Activated CD4-positive, alpha-beta T cell treated with anti-CD3 and anti-CD28 coated beads, Interleukin-2, Interleukin-4, amounts not matched to agents 100 ng/mL and 50 ng/mL, durations not matched to agents 16 hours and 8 hours (primary cell): ENCODE measurements at regions not wholly inside any gene's neighbourhood (a gene's known extent, or its start where the extent isn't known, plus 50 kb on each side); places are given as distances from the start of the nearest gene placed in this dataset.
"Not testable (repeated sequence)": the region's sequence is repeated elsewhere in the genome, so short reads cannot be mapped to it uniquely, and the experiment has no call there.

Experiments used
- DNase-seq: peaks from one replicate; pipeline ENCODE4 v3.0.0-alpha.2; 2020; ENCODE audit warnings: low spot score

DNA sequence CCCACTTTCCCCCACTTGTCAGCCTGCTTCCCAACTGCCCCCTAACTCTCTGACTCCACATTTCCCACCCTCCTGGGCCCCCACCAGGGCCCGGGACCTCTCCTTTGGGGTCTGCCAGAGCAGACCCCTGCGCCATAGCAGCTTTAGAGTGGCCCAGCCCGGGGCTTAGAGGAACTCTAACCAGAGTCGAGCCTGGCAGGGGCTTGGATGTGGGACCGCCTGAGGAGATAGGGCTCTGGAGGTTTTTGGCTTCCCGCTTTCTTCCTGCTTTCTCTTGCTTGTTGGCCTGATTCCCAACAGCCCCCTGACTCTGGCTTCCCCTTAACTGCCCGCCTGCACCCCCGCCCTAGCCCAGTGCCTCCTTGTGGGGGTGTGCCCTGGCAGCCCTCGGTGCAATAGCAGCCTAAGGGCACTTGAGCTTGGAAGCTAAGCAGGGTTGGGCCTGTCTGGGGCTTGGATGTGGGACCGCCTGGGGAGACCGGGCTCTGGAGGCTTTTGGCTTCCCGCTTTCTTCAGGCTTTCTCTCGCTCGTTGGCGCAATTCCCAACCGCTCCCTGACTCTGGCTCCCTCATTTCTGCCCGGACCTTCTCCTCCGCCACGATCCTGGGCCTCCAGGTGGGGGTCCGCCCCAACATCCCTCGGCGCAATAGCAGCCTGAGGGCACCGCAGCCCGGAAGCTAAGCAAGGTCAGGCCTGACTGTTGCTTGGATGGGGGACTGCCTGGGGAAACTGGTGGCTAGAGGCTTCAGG, 2292.0 kb downstream of the TP53TG3F start:
- no peak for DNase-seq

GRCh38 chr16:35752012-35752772, 2292.8 kb downstream of the TP53TG3F start:
- DNase-seq = no peak

DNA sequence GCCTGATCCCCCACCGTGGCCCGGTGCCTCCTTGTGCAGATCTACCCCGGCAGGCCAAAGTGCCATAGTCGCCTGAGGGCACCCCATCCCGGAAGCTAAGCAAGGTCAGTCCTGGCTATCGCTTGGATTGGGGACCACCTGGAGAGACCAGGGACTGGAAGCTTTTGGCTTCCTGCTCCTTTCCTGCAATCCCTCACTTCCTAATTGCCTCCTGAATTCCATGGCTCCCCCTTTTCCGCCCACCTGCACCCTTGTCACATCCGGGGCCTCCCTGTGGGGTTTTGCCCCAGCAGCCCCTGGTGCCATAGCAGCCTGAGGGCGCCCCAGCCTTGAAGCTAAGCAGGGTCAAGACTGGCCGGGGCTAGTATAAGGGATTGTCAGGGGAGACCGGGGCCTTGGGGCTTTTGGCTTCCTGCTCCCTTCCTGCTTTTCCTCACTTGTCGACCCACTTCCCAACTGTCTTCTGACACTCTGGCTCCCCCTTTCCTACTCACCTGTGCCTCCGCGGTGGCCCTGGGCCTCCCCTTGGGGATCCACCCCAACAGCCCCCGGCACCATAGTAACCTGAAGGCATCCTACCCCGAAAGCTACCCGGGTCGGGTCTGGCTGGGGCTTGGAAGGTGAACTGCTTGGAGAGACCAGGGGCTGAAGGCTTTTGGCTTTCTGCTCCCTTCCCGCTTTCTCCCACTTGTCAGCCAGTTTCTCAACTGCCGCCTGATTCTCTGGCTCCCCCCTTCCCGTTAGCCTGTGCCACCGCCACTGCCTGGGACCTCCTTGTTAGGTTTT, 2293.6 kb downstream of the TP53TG3F start:
- no peak for DNase-seq

DNA sequence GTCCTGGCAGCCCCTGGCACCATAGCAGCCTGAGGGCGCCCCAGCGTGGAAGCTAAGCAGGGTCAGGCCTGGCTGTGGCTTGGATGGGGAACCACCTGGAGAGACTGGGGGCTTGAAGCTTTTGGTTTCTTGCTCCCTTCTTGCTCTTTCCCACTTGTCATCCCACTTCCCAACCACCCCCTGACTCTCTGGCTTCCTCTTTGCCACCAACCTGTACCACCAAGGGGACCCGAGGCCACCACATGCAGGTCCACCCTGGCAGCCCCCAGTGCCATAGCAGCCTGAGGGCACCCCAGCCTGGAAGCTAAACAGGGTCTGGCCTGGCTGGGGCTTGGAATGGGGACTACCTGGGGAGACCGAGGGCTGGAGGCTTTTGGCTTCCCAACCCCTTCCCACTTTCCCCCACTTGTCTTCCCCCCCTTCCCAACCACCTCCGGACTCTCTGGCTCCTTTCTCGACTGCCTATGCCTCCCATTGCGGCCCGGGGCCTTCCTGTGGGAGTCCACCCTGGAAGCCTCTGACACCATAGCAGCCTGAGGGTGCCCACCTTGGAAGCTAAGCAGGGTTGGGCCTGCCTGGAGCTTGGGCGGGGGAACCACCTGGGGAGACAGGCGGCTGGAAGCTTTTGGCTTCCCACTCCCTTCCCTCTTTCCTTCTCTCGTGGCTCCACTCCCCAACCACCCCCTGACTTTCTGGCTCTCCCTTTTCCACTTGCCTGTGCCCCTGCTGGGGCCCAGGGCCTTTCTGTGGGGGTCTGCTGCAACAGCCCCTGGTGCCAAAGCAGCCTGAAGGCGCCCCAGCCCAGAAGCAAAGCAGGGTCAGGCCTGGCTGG, 2294.4 kb downstream of the TP53TG3F start:
- DNase-seq = no peak

DNA sequence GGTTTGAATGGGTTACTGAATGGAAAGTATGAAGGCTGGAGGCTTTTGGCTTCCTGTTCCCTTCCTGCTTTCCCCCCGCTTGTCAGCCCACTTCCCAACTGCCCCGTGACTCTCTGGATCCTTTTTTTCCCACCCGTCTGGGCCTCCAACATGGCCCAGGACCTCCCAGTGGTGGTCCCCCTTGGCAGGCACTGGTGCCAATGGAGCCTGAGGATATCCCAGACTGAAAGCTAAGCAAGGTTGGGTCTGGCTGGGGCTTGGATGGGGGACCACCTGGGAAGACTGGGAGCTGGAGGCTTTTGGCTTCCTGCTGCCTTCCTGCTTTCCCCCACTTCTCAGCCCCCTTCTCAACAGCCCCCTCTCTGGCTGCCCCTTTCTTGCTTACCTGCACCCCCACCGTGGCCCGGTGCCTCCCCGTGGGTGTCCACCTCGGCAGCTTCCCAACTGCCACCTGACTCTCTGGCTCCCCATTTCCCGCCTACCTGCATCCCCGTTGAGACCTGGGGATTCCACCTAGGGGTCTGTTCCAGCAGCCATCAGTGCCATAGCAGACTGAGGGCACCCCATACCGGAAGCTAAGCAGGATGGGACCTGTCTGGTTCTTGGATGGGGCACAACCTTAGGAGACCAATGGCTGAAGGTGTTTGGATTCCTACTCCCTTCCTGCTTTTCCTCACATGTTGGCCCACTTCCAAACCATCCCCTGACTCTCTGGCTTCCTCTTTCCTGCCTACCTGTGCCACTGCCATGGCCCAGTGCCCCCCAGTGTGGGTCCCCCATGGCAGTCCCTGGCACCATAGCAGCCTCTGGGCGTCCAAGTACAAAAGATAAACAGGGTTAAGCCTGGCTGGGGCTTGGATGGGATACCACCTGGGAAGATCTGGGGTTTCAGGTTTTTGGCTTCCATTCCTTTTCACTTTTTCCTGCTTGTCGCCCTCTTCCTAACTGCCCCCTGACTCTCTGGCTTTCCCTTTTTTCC, 2295.3 kb downstream of the TP53TG3F start:
- no peak for DNase-seq

- no peak for DNase-seq
Measured at GRCh38 chr16:35788381-35788780, 2329.0 kb downstream of the TP53TG3F start.

GRCh38 chr16:35792516-35793285, 2333.3 kb downstream of the TP53TG3F start:
- no peak for DNase-seq

DNA sequence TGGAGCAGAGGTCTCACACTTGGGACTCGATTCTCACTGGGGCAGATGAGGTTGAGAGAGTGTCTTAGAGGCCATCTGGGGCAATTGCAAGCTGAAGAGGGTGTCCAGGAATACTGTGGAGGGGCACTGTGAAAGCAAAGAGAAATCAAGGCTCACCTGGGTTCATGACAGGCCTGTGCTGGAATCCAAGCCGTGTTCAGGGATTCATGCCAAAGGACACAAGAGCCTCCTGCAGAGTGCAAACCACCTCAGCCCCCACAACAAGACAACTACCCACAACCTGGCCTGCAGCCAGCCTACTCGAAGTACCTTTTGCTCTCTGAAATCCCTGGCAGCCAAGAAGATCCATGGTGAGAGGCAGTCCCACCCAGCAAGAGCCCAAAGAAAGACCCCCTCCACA, 2334.2 kb downstream of the TP53TG3F start:
- DNase-seq = no peak

GRCh38 chr16:35794896-35795295, 2335.5 kb downstream of the TP53TG3F start:
- no peak for DNase-seq

GRCh38 chr16:35795361-35796029, 2336.1 kb downstream of the TP53TG3F start:
- DNase-seq = no peak

DNA sequence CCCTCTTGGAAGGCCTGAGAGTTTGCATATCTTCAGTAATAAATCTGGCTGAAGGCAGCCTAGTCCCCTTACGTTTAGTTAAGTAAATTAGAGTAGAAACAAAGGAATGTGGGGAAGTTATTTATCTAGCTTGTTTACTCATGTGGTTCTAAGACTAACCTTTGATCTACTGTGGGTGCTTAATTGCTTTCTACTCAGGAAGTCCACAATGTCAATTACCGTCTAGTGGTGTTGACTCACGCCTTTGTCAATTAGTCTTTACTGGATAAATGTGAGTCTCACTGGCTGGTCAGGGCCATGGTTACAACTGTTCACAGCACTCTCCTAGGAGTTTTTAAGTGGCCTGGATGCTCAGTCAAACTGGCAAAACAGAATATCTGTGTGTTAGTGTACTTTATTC, 2338.4 kb downstream of the TP53TG3F start:
- no peak for DNase-seq

DNA sequence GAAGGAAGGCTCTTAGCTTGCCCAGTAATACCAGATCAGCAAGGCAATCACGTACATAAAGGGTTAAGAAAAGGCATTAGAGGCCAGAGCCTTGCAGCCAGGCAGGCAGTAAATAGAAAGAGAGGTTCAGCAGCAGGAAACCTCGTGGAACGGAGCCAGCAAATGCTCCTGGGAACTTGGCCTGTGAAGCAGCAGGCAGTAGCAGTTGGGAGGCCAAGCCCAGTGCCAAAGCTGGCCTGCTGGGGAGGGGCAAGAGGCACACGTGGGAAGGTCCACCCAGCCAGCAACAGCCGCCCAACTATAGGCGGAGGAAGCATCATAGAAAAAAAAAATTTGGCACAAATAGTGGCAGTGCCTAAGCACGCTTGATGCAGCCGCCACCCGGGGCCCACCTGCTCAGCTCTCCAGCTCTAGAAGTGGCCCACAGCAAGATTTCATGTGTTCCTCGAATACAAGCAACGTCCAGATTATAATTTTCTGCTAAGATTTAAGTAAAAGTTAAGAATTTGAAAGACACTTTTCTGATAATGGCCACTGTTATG, 2339.5 kb downstream of the TP53TG3F start:
- no peak for DNase-seq

DNA sequence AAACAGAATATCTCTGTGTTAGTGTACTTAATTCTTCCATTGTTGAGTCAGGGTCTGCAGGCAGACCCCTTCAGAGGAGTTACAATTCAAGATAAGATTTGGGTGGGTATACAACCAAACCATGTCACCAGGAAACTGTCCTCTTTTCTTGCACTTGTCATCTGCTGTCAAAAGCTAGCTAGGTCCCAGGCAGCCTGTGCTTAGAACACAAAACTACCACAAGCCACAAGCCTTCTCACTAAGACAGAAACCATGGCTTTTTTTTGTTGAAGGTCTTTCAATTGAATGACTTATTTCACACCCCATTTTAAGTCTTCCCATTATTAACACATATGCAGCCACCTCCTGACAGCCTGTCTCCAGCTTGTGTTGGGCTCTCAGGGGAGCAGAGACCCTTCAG, 2345.1 kb downstream of the TP53TG3F start:
- DNase-seq = not testable (repeated sequence)

DNA sequence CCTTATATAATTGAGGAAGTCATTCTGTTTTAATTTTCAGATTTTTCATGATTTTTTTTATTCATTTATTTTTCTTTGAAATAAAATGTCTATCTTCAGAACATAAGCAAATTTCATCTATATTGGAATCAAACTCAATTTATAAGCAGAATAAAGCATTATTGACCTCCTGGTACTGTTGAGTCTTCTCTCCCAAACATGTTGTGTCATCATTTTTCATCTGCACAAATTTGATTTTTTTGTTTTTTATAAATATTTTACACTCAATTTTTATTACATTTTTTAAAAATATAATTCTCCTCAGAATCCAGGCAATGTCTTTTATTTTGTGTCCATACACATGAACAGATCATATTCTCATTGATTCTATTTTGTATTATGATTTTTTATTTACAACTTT, 2363.9 kb downstream of the TP53TG3F start:
- DNase-seq = no peak

- no peak for DNase-seq
Measured at GRCh38 chr16:35841632-35842031, 2382.2 kb downstream of the TP53TG3F start.

DNA sequence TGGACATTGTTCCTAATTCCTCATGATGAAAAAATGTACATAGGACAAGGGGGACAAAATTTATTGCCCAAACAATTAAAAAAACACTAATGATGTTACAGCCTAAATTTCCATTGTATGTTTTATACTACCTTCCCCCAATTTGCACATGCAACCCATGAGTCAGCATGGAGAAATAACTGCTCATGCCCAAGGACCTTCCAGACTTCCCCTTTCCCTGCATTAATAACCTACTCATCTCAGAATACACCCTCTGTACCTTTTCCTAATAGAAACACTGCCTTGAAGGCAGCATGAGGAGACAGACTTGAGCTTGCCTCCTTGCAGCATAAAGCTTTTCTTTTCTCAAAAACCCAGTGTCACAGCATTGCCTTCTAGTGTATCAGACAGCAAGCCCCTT, 2402.8 kb downstream of the TP53TG3F start:
- DNase-seq = no peak

- DNase-seq = no peak
Measured at GRCh38 chr16:35868630-35869029, 2409.2 kb downstream of the TP53TG3F start.

GRCh38 chr16:35873472-35873871, 2414.1 kb downstream of the TP53TG3F start:
- DNase-seq = no peak

GRCh38 chr16:35881654-35882053, 2422.2 kb downstream of the TP53TG3F start:
- DNase-seq = no peak
